ENCODE measurements at regions not wholly inside any gene's neighbourhood (a gene's known extent, or its start where the extent isn't known, plus 50 kb on each side); places are given as distances from the start of the nearest gene placed in this dataset.
"Not testable (repeated sequence)": the region's sequence is repeated elsewhere in the genome, so short reads cannot be mapped to it uniquely, and the experiment has no call there.

DNA sequence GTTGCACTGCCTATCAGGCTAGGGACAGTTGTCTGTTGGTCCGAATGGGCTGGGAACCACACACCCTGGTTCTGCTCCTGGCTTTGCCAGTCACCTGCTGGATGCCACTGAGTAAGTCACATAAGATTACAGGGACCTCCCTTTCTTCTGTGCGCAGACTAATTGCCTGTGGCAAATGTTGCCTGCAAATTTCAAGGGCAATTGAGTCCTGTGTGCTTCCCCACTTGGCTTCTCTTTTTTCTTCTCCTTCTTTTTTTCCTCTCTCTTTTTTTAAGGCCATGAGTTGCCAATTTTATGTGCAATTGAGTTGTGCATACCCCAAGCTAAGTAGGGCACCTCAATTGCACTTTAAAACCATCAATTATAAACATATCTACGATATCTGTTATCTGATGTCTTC is 963.4 kb downstream of the MCTP2 start:
- Histone ChIP-seq H3K36me3 (no peaks in the 10 kb centered on the region), H3K4me1 (no peaks in the 10 kb centered on the region), H3K9me3 (no peaks in the 10 kb centered on the region), H3K27ac (no peak overlapping the region), H3K4me3 (no peak overlapping the region), H3K27me3 (no peaks in the 10 kb centered on the region)
- no peak for DNase-seq
- TF ChIP-seq CTCF (IDR thresholded peaks at IDR 0.05): no peak
- TF ChIP-seq POLR2A (IDR thresholded peaks at IDR 0.05): no peak
- intact Hi-C loops (cut with DNase I; ENCODE audit: low total_unique reads): no loop called here

DNA sequence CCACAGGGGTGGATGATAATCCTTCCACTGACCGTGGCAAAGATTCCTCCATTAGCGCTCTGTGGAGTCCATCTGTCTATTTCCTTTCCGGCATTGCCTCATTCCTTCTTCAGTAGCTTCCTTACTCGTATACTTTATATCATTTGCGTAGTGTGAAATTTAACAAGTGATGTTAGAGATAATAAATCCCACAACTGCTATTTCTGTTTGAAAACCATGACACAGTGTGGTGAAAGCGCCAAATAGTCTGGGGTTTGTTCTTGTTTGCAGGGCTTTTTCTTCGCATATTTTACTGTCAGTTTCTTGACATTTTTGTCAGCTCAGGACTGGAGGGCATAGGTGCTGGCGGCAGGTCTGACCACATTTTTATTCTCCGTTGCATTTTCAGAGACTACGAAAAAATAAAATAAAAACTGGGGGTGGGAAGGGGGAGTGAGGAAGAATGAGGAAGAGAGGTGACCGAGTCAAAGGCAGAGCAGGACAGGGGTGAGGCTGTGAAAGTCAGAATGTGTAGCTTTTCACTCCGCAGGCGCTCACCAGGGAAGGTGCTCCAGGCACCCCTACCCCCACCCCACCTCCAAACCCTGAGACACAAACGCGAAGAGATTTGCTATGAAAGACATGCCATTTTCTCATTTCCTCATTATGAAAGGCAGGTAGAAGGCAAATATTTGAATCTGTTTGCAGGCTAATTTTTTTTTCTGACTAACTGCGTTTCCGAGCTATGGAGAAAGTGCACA is 965.0 kb downstream of the MCTP2 start:
- Histone ChIP-seq H3K27ac (no peak overlapping the region), H3K36me3 (no peaks in the 10 kb centered on the region), H3K9me3 (no peaks in the 10 kb centered on the region), H3K4me3 (no peak overlapping the region), H3K27me3 (no peaks in the 10 kb centered on the region), H3K4me1 (no peaks in the 10 kb centered on the region)
- TF ChIP-seq POLR2A (IDR thresholded peaks at IDR 0.05): no peak
- TF ChIP-seq CTCF (IDR thresholded peaks at IDR 0.05): no peak
- intact Hi-C loops (cut with DNase I; ENCODE audit: low total_unique reads): no loop called here
- no peak for DNase-seq

- no peak overlapping the region for H3K4me3 ChIP-seq
- no peaks in the 10 kb centered on the region for H3K9me3 ChIP-seq
- no peaks in the 10 kb centered on the region for H3K4me1 ChIP-seq
- no peaks in the 10 kb centered on the region for H3K36me3 ChIP-seq
- no peak for DNase-seq
- H3K27me3 ChIP-seq: no peaks in the 10 kb centered on the region
- H3K27ac ChIP-seq: no peak overlapping the region
- intact Hi-C loops (cut with DNase I; ENCODE audit: low total_unique reads): no loop called here
- TF ChIP-seq CTCF (IDR thresholded peaks at IDR 0.05) (no peak), POLR2A (IDR thresholded peaks at IDR 0.05) (no peak)
These were observed 971.4 kb downstream of the MCTP2 start for GRCh38 chr15:95202569-95203349.

DNA sequence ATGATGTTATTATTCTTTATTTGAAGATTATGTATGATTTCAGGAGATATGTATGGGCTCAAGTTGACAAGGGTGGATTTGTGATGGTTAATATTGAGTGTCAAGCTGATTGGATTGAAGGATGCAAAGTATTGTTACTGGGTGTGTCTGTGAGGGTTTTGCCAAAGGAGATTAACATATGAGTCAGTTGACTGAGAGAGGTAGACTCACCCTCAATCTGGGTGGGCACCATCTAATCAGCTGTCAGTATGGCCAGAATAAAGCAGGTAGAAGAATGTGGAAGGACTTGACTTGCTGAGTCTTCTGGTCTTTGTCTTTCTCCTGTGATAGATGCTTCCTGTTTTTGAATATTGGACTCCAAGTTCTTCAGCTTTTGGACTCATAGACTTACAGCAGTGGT is 973.7 kb downstream of the MCTP2 start:
- intact Hi-C loops (cut with DNase I; ENCODE audit: low total_unique reads): no loop called here
- TF ChIP-seq POLR2A (IDR thresholded peaks at IDR 0.05) (no peak), CTCF (IDR thresholded peaks at IDR 0.05) (no peak)
- Histone ChIP-seq H3K4me1 (no peaks in the 10 kb centered on the region), H3K27ac (no peak overlapping the region), H3K36me3 (no peaks in the 10 kb centered on the region), H3K4me3 (no peak overlapping the region), H3K27me3 (no peaks in the 10 kb centered on the region), H3K9me3 (no peaks in the 10 kb centered on the region)
- DNase-seq: no peak

GRCh38 chr15:95205830-95206229 is 974.5 kb downstream of the MCTP2 start:
- H3K4me3 ChIP-seq; H3K9me3 ChIP-seq; intact Hi-C loops (cut with DNase I; ENCODE audit: low total_unique reads); H3K27me3 ChIP-seq; H3K27ac ChIP-seq; H3K4me1 ChIP-seq; H3K36me3 ChIP-seq; DNase-seq: not testable (repeated sequence)

Measured in uterus (tissue), 3 donors.